A673 (cell line): ENCODE measurements at regions not wholly inside any gene's neighbourhood (a gene's known extent, or its start where the extent isn't known, plus 50 kb on each side); places are given as distances from the start of the nearest gene placed in this dataset.

Experiments used
- BruUV-seq: library from RNA; stranded (reverse); fragments of 400-500 nt; replicated peaks from 2 replicates; lab custom pipeline; 2021; lab: Mats Ljungman, UMichigan
- CTCF ChIA-PET: fragments of 300-600 bp; sonication (Branson Sonifier 250); formaldehyde crosslinking; loops from one replicate; lab custom pipeline; 2022; ENCODE audit warnings: antibody characterized with exemption; lab: Charles Lee
- POLR2A ChIA-PET: fragments of 300-600 bp; sonication (Branson Sonifier 250); formaldehyde crosslinking; loops from one replicate; lab custom pipeline; 2022; ENCODE audit warnings: antibody characterized with exemption; ENCODE audit not compliant: low non-redundant PET; lab: Charles Lee
- DNase-seq: peaks from one replicate; pipeline ENCODE4 v3.0.0-alpha.2; 2015; ENCODE audit warnings: low spot score
- H3K27ac ChIP-seq: fragments of 200-600 bp; sonication (generic); 2 replicates; pipeline ENCODE4 v1.5.1; 2016; ENCODE audit warnings: mixed run types, low read depth, mild to moderate bottlenecking, mixed read lengths, antibody characterized with exemption, low read length; ENCODE audit not compliant: poor library complexity, severe bottlenecking
- H3K27me3 ChIP-seq: fragments of 200-600 bp; sonication (generic); replicated peaks from 2 replicates; pipeline ENCODE4 v1.6.1; 2017; ENCODE audit warnings: mixed run types, low read depth, mild to moderate bottlenecking, mixed read lengths, antibody characterized with exemption, low read length; ENCODE audit not compliant: insufficient read depth, poor library complexity
- H3K36me3 ChIP-seq: fragments of 200-600 bp; sonication (generic); 2 replicates; pipeline ENCODE4 v1.6.1; 2016; ENCODE audit warnings: mixed run types, mild to moderate bottlenecking, mixed read lengths, antibody characterized with exemption, low read length; ENCODE audit not compliant: insufficient read depth, poor library complexity, severe bottlenecking
- H3K4me1 ChIP-seq: fragments of 200-600 bp; sonication (generic); 2 replicates; pipeline ENCODE4 v1.6.1; 2017; ENCODE audit warnings: mixed run types, mild to moderate bottlenecking, mixed read lengths, antibody characterized with exemption, low read length; ENCODE audit not compliant: insufficient read depth, poor library complexity, severe bottlenecking
- H3K4me3 ChIP-seq: fragments of 200-600 bp; sonication (generic); 2 replicates; pipeline ENCODE4 v1.5.1; 2016; ENCODE audit warnings: low read depth, mixed run types, mild to moderate bottlenecking, mixed read lengths, low read length; ENCODE audit not compliant: poor library complexity, severe bottlenecking
- H3K9me3 ChIP-seq: fragments of 200-600 bp; sonication (generic); 2 replicates; pipeline ENCODE4 v1.6.1; 2016; ENCODE audit warnings: mixed run types, low read depth, mild to moderate bottlenecking, mixed read lengths, antibody characterized with exemption, low read length; ENCODE audit not compliant: poor library complexity, severe bottlenecking
- EZH2 ChIP-seq: fragments of 200-600 bp; sonication (generic); IDR thresholded peaks from 2 replicates; pipeline ENCODE4 v1.6.1; 2017; ENCODE audit warnings: borderline replicate concordance, low read depth, mild to moderate bottlenecking, mixed read lengths, antibody characterized with exemption, low read length; ENCODE audit not compliant: poor library complexity, severe bottlenecking
- intact Hi-C: fragments of 100-400 bp; cut with micrococcal nuclease; formaldehyde crosslinking; loops from one replicate; pipeline ENCODE4 v1.10.0; 2022; ENCODE audit not compliant: unreplicated experiment
- TF ChIP-seq, protein P1 (sequence below): fragments of 300-800, 200-600 bp; sonication (generic); conservative IDR thresholded peaks from 2 replicates; pipeline ENCODE4 v1.5.1; 2017; ENCODE audit warnings: low read depth, mild to moderate bottlenecking, antibody characterized with exemption, low read length, moderate library complexity, mixed read lengths

DNA sequence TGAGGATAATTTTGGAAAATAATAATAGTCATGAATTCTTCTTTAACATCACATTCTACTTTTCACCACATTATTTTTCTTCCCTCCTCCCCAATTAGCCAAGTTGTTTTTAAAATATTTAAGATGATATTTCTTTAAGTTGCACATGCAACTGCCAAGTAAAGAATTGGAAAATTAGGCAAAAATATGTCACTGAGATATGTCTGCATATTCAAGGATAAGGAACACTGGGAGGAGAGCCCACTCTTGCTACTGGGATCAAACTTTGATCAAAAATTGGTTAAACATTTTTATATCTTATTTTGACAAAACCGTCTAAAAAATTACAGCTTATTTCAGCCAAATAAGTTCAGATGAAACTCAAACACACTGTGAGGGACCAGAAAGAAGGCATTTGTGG, 231.2 kb upstream of the TMTC1 start:
- Histone ChIP-seq H3K9me3 (no peaks in the 10 kb centered on the region), H3K4me1 (peaks cover 3% of the 10 kb centered on the region), H3K36me3 (no peaks in the 10 kb centered on the region), H3K4me3 (no peak overlapping the region), H3K27ac (no peak overlapping the region), H3K27me3 (no peaks in the 10 kb centered on the region)
- POLR2A ChIA-PET = no interaction called here
- intact Hi-C loops = no loop called here
- CTCF ChIA-PET = no interaction called here
- TF ChIP-seq, protein P1, sequence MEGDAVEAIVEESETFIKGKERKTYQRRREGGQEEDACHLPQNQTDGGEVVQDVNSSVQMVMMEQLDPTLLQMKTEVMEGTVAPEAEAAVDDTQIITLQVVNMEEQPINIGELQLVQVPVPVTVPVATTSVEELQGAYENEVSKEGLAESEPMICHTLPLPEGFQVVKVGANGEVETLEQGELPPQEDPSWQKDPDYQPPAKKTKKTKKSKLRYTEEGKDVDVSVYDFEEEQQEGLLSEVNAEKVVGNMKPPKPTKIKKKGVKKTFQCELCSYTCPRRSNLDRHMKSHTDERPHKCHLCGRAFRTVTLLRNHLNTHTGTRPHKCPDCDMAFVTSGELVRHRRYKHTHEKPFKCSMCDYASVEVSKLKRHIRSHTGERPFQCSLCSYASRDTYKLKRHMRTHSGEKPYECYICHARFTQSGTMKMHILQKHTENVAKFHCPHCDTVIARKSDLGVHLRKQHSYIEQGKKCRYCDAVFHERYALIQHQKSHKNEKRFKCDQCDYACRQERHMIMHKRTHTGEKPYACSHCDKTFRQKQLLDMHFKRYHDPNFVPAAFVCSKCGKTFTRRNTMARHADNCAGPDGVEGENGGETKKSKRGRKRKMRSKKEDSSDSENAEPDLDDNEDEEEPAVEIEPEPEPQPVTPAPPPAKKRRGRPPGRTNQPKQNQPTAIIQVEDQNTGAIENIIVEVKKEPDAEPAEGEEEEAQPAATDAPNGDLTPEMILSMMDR = no peak
- TF ChIP-seq EZH2 = no peak
- BruUV-seq = no TSS peak
- DNase-seq = no peak

- POLR2A ChIA-PET = no interaction called here
- BruUV-seq = no TSS peak
- no peak for TF ChIP-seq EZH2
- TF ChIP-seq, protein P1 = no peak
- intact Hi-C loops = no loop called here
- Histone ChIP-seq H3K9me3 (no peaks in the 10 kb centered on the region), H3K36me3 (no peaks in the 10 kb centered on the region), H3K4me1 (peaks cover 3% of the 10 kb centered on the region), H3K27ac (no peak overlapping the region), H3K27me3 (no peaks in the 10 kb centered on the region), H3K4me3 (no peak overlapping the region)
- DNase-seq = no peak
- CTCF ChIA-PET = no interaction called here
Measured at GRCh38 chr12:30012816-30013450, 229.2 kb upstream of the TMTC1 start.

GRCh38 chr12:30010071-30011052, 226.6 kb upstream of the TMTC1 start:
- ChIA-PET POLR2A (no interaction called here), CTCF (no interaction called here)
- Histone ChIP-seq H3K4me3 (no peak overlapping the region), H3K9me3 (no peaks in the 10 kb centered on the region), H3K36me3 (no peaks in the 10 kb centered on the region), H3K27ac (no peak overlapping the region), H3K27me3 (no peaks in the 10 kb centered on the region), H3K4me1 (peaks cover 3% of the 10 kb centered on the region)
- DNase-seq = peak; percentile 19
- intact Hi-C loops = no loop called here
- TF ChIP-seq EZH2 = no peak
- TF ChIP-seq, protein P1 = no peak
- BruUV-seq = no TSS peak
